Chondrocyte (in vitro differentiated cells): ENCODE measurements at regions not wholly inside any gene's neighbourhood (a gene's known extent, or its start where the extent isn't known, plus 50 kb on each side); places are given as distances from the start of the nearest gene placed in this dataset.

Experiments
- DNase-seq: peaks from one replicate; pipeline ENCODE4 v3.0.0; 2021; ENCODE audit warnings: mixed read lengths, low spot score
- H3K27ac Mint-ChIP-seq: one replicate; pipeline ENCODE4 v1.8.0; 2021; ENCODE audit warnings: mild to moderate bottlenecking, moderate library complexity, mixed read lengths; ENCODE audit not compliant: unreplicated experiment
- H3K27me3 Mint-ChIP-seq: 2 replicates; pipeline ENCODE4 v1.8.0; 2021; ENCODE audit warnings: low read depth, mixed read lengths
- H3K36me3 Mint-ChIP-seq: 2 replicates; pipeline ENCODE4 v1.8.0; 2021; ENCODE audit warnings: low read depth, mixed read lengths
- H3K4me1 Mint-ChIP-seq: 2 replicates; pipeline ENCODE4 v1.8.0; 2021; ENCODE audit warnings: low read depth, mild to moderate bottlenecking, mixed read lengths
- H3K4me3 Mint-ChIP-seq: one replicate; pipeline ENCODE4 v1.8.0; 2021; ENCODE audit warnings: mild to moderate bottlenecking, moderate library complexity, mixed read lengths; ENCODE audit not compliant: unreplicated experiment
- H3K9me3 Mint-ChIP-seq: 2 replicates; pipeline ENCODE4 v1.8.0; 2021; ENCODE audit warnings: low read depth, mixed read lengths
- TF ChIP-seq, protein P1 (sequence below): fragments of 200-600 bp; sonication (generic); IDR thresholded peaks from 2 replicates; pipeline ENCODE4 v1.5.0; 2021; ENCODE audit warnings: antibody characterized with exemption, mild to moderate bottlenecking, moderate library complexity

DNA sequence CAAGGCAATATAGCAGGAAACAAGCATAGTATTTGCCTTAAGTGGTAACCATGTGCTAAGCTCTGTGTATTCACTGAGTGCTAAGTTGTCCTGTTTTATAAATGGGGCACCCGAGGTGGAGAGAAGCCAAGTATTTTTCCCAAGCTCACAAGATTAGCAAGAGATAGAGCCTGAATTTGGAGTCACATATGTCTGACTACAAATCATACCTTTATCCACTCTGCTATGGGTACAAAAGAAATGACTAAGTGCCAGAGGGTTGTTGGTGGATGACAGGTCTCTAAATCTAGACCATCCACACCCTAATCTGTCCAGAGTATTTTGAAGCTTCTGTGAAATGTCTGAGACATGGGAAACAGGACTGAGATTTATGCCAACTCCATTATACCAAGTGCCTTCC, 182.1 kb upstream of the SEL1L start:
- H3K4me1 Mint-ChIP-seq = no peaks in the 10 kb centered on the region
- TF ChIP-seq, protein P1, sequence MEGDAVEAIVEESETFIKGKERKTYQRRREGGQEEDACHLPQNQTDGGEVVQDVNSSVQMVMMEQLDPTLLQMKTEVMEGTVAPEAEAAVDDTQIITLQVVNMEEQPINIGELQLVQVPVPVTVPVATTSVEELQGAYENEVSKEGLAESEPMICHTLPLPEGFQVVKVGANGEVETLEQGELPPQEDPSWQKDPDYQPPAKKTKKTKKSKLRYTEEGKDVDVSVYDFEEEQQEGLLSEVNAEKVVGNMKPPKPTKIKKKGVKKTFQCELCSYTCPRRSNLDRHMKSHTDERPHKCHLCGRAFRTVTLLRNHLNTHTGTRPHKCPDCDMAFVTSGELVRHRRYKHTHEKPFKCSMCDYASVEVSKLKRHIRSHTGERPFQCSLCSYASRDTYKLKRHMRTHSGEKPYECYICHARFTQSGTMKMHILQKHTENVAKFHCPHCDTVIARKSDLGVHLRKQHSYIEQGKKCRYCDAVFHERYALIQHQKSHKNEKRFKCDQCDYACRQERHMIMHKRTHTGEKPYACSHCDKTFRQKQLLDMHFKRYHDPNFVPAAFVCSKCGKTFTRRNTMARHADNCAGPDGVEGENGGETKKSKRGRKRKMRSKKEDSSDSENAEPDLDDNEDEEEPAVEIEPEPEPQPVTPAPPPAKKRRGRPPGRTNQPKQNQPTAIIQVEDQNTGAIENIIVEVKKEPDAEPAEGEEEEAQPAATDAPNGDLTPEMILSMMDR = no peak

DNA sequence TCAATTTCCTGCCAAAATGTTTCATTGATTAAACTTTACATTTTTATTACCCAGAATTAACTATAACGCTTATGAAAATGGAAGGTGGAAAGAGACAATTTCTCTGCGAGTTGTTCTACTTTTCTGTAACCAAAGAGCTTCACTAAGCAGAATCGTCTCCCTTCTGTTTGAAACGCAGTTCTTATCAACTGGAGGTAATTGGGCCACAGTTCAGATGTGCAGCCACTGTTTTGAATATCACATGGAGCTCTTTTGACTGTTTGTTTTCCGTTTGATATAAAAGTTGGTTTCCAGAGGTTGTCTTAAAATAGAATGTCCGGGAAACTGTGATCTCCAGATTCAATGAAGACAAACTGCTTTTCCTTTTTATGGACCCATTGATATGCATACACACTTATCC, 183.3 kb upstream of the SEL1L start:
- H3K4me1 Mint-ChIP-seq = no peaks in the 10 kb centered on the region
- TF ChIP-seq, protein P1 = no peak
- DNase-seq = no peak
- H3K4me3 Mint-ChIP-seq = no peak overlapping the region
- peaks cover 2% of the 10 kb centered on the region for H3K9me3 Mint-ChIP-seq
- no peaks in the 10 kb centered on the region for H3K36me3 Mint-ChIP-seq
- H3K27me3 Mint-ChIP-seq = no peaks in the 10 kb centered on the region
- H3K27ac Mint-ChIP-seq = no peak overlapping the region

More for the DNA sequence above, 182.1 kb upstream of the SEL1L start:
- DNase-seq = no peak
- Mint-ChIP-seq H3K9me3 (peaks cover 2% of the 10 kb centered on the region), H3K27ac (no peak overlapping the region), H3K4me3 (no peak overlapping the region), H3K27me3 (no peaks in the 10 kb centered on the region), H3K36me3 (no peaks in the 10 kb centered on the region)

DNA sequence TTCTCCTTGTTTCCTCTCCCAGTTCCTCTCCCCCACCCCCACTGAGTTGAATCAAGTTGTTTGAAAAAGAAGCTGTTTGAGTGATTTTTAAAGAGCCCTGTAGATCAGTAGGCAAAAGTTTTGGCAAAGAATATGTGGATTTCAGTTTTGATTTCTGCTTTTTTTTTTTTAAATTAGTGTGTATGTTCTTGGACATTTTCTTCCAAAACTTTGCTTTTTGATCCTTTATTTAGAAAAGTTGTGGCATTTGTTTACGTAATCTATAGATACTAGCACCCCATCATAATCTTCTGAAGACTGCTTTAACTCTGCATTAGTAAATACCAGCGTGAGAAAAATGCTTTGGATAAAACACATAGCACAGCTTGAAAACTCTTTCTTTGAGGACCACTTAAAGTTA, 190.3 kb upstream of the SEL1L start:
- TF ChIP-seq, protein P1 = no peak
- H3K27ac Mint-ChIP-seq = no peak overlapping the region
- H3K4me1 Mint-ChIP-seq = peaks cover 9% of the 10 kb centered on the region
- H3K36me3 Mint-ChIP-seq = no peaks in the 10 kb centered on the region
- no peaks in the 10 kb centered on the region for H3K27me3 Mint-ChIP-seq
- no peak for DNase-seq
- no peaks in the 10 kb centered on the region for H3K9me3 Mint-ChIP-seq
- H3K4me3 Mint-ChIP-seq = no peak overlapping the region

DNA sequence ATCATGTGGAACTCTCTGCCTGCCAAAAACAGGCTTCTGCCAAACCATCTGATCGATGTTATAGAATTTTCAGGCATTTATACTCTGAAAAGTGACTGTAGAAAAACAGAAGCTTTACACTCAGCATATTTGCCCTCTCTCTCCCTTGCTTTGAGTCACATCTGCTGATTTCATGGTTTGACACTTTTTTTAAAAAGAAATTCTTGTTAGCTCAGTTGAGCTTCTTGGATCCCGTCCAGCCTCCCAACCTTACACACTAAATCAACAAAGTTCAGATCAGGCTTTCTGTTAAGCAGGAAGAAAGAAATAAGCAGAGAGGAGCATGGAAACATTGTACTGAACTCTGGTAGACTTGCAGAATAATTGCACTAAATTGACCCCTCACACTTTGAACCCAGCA, 193.6 kb upstream of the SEL1L start:
- Mint-ChIP-seq H3K36me3 (no peaks in the 10 kb centered on the region), H3K27me3 (no peaks in the 10 kb centered on the region), H3K4me3 (no peak overlapping the region), H3K4me1 (peaks cover 9% of the 10 kb centered on the region), H3K9me3 (no peaks in the 10 kb centered on the region), H3K27ac (peak overlapping the region; percentile 58)
- TF ChIP-seq, protein P1 = no peak
- no peak for DNase-seq

DNA sequence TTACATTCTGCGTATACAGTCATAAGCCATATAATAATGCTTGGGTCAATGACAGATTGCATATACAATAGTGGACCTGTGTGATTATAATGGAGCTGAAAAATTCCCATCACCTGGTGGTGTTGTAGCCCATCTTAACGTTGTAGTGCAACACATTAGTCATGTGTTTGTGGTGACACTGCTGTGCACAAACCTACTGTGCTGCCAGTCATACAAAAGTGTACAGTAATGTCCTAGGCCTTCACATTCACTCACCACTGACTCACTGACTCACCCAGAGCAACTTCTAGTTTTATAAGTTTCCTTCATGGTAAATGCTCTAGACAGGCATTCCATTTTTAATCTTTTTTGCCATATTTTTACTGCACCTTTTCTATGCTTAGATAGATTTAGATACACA, 194.8 kb upstream of the SEL1L start:
- Mint-ChIP-seq H3K36me3 (no peaks in the 10 kb centered on the region), H3K4me3 (no peak overlapping the region), H3K4me1 (peaks cover 9% of the 10 kb centered on the region), H3K27me3 (no peaks in the 10 kb centered on the region), H3K9me3 (no peaks in the 10 kb centered on the region), H3K27ac (no peak overlapping the region)
- no peak for DNase-seq
- TF ChIP-seq, protein P1 = no peak
